Coronary artery (tissue), 2 donors: ENCODE measurements at regions not wholly inside any gene's neighbourhood (a gene's known extent, or its start where the extent isn't known, plus 50 kb on each side); places are given as distances from the start of the nearest gene placed in this dataset.

Experiments used
- DNase-seq: peaks from one replicate; pipeline ENCODE4 v3.0.0-alpha.2; 2017; ENCODE audit warnings: low spot score
- H3K27ac ChIP-seq, 2 donors: fragments of 200-600 bp; sonication (generic); one replicate each; pipeline ENCODE4 v1.5.1; 2016 to 2019
- H3K4me3 ChIP-seq: fragments of 200-600 bp; sonication (generic); 2 replicates; pipeline ENCODE4 v1.5.1; 2016; ENCODE audit warnings: mild to moderate bottlenecking, moderate library complexity
- CTCF ChIP-seq: fragments of 200-600 bp; sonication (generic); IDR thresholded peaks from one replicate; pipeline ENCODE4 v1.5.1; 2019; ENCODE audit warnings: antibody characterized with exemption

GRCh38 chr17:77845541-77846225 is 112.8 kb upstream of the TNRC6C start:
- Histone ChIP-seq H3K27ac (no peak overlapping the region), H3K4me3 (no peak overlapping the region)
- no peak for DNase-seq
- no peak for TF ChIP-seq CTCF

- Histone ChIP-seq H3K27ac (no peak overlapping the region), H3K4me3 (no peak overlapping the region)
- TF ChIP-seq CTCF, result no peak
- DNase-seq, result no peak
These were observed 111.9 kb upstream of the TNRC6C start for GRCh38 chr17:77846531-77847085.

GRCh38 chr17:77847221-77848085 is 111.0 kb upstream of the TNRC6C start:
- no peak overlapping the region for H3K27ac ChIP-seq
- no peak for DNase-seq
- H3K4me3 ChIP-seq, result no peak overlapping the region
- TF ChIP-seq CTCF, result no peak

GRCh38 chr17:77848257-77848656 is 110.2 kb upstream of the TNRC6C start:
- H3K4me3 ChIP-seq, result no peak overlapping the region
- no peak overlapping the region for H3K27ac ChIP-seq
- TF ChIP-seq CTCF, result no peak
- no peak for DNase-seq

- DNase-seq, result no peak
- Histone ChIP-seq H3K27ac (no peak overlapping the region), H3K4me3 (no peak overlapping the region)
- TF ChIP-seq CTCF, result no peak
These were observed 109.3 kb upstream of the TNRC6C start for GRCh38 chr17:77849239-77849638.

GRCh38 chr17:77851921-77852320 is 106.6 kb upstream of the TNRC6C start:
- no peak for DNase-seq
- no peak overlapping the region for H3K27ac ChIP-seq
- TF ChIP-seq CTCF, result no peak
- no peak overlapping the region for H3K4me3 ChIP-seq
